ENCODE measurements at regions not wholly inside any gene's neighbourhood (a gene's known extent, or its start where the extent isn't known, plus 50 kb on each side); places are given as distances from the start of the nearest gene placed in this dataset.
"Not testable (repeated sequence)": the region's sequence is repeated elsewhere in the genome, so short reads cannot be mapped to it uniquely, and the experiment has no call there.

DNA sequence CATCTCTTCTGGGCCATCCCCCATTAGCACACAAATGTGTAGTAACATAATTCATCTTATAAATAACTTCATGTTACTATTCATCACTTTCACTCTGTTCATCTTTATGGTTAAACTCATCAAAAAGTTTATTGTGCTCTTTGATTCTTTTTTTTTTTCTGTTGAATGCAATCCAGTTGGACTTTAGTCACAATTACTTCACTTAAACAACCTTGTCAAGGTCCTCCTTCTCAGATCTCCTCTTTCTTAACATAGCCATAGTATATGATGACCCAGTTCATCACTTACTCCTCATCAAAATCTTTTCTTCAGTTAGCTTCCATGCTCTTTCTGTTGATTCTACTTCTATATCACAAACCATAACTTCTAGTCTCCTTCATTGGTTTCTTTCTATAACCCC lies 80.2 kb upstream of the ZC3H15 start:
- no peak for DNase-seq
- TF ChIP-seq GATA1 (IDR thresholded peaks at IDR 0.05; ENCODE audit: low read depth, low read length): no peak
- no peak for TF ChIP-seq POLR2A (IDR thresholded peaks at IDR 0.05; ENCODE audit: low read length)

DNA sequence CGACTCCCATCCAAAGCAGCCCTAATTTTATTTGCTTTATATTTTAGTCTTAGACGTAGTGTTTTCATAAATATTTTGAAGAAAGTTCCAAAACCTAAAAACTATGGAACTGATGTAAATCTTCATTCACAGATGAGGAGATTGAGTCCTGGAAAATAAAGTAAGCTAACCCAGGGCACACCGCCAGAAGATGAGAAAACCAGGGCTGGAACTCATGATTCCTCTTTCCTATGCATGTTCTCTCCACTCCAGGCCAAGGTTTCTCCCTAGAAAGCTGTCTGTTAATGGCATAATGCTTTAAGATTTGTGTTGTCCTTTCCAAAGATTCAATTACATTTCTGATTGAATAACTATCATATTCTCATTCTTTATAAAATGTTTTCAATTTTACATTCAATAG lies 78.4 kb upstream of the ZC3H15 start:
- no peak for DNase-seq
- TF ChIP-seq POLR2A (IDR thresholded peaks at IDR 0.05; ENCODE audit: low read length) (no peak), GATA1 (IDR thresholded peaks at IDR 0.05; ENCODE audit: low read depth, low read length) (no peak)

DNA sequence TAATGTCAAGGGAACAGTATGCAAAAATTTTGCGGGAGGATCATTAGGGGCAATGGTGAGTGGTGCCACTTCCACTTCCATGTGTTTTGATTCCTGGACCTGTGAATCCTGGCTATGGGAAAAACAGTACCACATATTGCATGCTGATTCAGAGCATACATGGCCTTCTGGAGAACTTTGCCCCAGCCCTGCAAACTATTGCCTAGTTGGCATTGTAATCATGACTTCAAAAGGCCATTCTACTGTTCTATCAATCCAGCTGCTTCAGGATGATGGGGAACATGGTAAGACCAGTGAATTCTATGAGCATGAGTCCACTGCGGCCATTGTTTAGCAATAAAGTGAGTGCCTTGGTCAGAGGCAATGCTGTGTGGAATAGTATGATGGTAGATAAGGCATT lies 75.3 kb upstream of the ZC3H15 start:
- TF ChIP-seq GATA1 (IDR thresholded peaks at IDR 0.05; ENCODE audit: low read depth, low read length) (no peak), POLR2A (IDR thresholded peaks at IDR 0.05; ENCODE audit: low read length) (no peak)

DNA sequence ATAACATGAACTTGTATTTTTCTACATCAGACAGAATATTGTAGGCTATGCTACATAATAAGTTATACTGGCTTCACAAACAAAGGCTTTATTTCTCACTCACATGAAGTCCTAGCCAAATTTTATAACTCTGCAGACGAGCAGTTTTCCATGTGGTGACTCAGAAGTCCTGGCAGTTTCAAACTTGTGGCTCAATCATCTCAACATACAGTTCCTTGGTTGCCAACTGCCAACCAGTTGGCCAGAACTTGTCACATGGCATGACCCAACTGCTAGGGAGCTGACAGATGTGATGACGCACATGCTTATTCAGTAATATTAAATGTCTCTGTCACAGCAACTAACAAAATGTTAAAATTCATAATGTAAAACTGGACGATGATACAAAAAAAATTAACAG lies 63.8 kb upstream of the ZC3H15 start:
- no peak for DNase-seq
- TF ChIP-seq POLR2A (IDR thresholded peaks at IDR 0.05; ENCODE audit: low read length) (no peak), GATA1 (IDR thresholded peaks at IDR 0.05; ENCODE audit: low read depth, low read length) (no peak)

More for the DNA sequence above, 75.3 kb upstream of the ZC3H15 start:
- no peak for DNase-seq

DNA sequence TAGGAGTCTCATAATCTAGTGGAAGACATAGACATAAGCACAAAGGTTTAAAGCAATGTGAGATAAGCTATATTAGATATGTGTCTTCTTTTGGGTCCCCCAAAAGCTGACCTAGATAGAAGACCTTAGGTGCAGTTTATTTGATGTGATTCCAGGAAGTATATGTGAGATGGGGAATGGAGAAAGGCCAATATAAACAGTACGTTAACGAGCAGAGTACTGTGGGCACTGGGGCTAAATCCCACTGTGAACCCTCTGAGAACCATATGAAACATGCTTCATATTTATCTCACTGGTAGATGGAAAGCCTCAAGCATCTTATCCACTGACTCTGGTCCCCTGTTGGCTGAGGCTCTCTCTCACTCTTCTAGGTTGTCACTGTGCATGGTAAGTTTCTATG lies 62.6 kb upstream of the ZC3H15 start:
- DNase-seq: no peak
- TF ChIP-seq POLR2A (IDR thresholded peaks at IDR 0.05; ENCODE audit: low read length) (no peak), GATA1 (IDR thresholded peaks at IDR 0.05; ENCODE audit: low read depth, low read length) (no peak)

DNA sequence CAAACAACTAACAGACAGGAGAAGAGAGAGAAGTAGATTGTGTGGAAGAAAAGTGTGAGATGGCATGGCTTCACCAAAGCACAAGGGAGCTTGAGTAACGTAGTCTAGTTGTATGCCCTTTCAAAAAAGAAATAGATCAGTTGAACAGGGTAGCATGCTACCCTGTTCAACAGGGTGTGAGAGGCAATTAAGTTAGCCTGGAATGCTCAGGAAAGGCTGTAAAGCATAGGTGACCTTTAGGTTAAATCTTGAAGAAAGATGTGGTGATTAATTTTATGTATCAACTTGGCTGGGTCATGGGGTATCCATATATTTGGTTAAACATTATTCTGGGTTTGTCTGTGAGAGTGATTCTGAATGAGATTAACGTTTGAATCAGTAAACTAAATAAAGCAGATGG lies 61.8 kb upstream of the ZC3H15 start:
- no peak for DNase-seq
- TF ChIP-seq POLR2A (IDR thresholded peaks at IDR 0.05; ENCODE audit: low read length): no peak
- TF ChIP-seq GATA1 (IDR thresholded peaks at IDR 0.05; ENCODE audit: low read depth, low read length): no peak

DNA sequence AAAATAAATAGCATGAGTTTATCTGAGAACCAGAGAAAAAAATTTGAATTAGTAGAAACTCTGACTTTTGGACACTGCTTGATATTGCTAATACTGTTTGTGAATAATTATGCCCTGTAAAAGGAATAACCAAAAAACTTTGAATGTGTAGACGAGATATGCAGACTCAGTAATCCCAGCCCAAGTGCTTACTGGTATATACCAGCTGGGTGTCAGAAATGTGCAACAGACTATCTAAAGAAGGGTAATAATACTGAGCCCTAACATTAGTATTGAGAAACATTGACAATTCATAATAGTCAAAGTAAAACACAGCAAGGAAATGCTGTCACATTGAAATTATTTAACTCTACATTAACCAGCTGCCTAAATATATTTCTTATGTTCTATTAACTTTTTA lies 60.5 kb upstream of the ZC3H15 start:
- no peak for TF ChIP-seq POLR2A (IDR thresholded peaks at IDR 0.05; ENCODE audit: low read length)
- TF ChIP-seq GATA1 (IDR thresholded peaks at IDR 0.05; ENCODE audit: low read depth, low read length): no peak
- no peak for DNase-seq

DNA sequence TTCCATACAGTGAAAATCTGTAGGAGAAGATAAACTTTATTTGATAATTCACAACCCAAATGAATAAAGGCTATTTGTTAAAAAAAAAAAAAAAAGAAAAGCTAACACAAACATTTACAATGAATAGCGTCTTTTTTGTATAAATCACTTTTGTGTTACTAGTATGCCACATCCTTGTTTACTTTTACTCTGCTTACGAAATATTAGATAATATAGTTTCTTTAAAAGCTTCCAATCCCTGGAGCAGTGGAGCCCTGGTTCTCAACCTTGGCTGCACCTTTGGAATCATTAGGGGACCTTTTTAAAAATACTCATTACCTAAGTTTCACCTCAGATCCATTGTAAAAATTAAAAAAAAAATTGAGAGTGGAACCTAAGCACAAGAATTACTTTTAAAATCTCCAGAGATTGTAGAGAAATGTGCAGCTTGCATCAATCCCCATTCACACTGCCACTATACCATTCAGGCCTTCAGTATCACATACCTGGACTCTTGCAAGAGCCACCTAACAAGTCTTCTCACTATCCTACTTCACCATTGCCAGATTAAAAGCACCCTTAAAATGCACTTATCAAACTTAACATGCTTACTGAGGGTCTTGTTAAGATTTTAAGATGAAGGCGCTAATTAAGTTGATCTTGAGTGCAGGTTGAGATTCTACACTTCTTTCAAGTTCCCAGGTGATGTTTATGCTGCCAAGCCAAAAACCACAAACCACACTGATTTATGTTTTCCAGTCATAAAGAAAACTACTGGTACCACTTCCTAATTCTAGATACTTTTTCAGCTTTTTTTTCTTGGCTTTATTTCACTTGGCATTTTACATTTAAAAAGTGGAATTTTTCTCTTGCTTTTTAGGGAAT lies 59.7 kb upstream of the ZC3H15 start:
- DNase-seq: no peak
- TF ChIP-seq POLR2A (IDR thresholded peaks at IDR 0.05; ENCODE audit: low read length) (no peak), GATA1 (IDR thresholded peaks at IDR 0.05; ENCODE audit: low read depth, low read length) (no peak)

DNA sequence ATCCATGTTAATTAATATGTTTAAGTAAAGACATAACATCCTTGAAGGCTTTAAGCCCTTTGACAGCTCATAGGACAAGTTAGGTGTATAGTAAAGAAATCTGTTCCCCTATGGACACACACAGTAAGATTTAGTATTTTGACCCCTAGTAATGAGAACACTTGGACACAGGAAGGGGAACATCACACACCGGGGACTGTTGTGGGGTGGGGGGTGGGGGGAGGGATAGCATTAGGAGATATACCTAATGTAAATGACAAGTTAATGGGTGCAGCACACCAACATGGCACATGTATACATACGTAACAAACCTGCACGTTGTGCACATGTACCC lies 59.1 kb upstream of the ZC3H15 start:
- DNase-seq: not testable (repeated sequence)

DNA sequence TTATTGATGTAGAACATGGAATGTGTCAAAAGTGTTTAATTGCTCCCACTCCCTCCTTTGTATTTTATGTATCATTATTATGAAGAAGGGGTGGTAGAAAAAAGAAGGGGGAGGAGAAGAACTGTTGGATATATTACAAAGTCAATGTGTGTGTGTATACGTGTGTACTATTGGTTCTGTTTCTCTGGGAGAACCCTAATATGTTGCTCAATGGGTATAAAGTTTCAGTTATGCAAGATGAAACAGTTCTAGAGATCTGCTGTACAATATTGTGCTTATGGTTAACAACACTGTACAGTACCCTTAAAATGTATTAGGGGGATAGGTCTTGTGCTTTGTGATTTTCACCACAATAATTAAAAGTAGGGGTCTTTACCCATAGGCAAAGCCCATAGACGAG lies 58.1 kb upstream of the ZC3H15 start:
- DNase-seq: no peak
- TF ChIP-seq POLR2A (IDR thresholded peaks at IDR 0.05; ENCODE audit: low read length) (no peak), GATA1 (IDR thresholded peaks at IDR 0.05; ENCODE audit: low read depth, low read length) (no peak)

DNA sequence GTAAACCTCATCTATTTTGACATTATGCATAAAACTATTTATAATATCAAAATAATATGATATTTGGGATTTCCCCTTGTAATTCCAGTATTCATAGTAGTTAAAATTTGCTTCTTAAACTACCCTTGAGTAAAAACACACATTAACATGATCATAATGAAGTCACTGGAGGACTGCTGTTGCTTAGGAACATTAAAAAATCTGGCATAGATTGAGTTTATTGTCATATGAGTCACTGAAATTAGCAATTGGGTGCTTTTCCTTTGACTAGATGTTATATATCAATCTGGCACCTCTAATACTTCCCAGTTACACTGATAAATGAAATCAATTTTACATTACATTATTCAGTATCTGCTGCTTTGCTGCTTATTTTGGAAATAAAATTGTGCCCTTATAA lies 57.0 kb upstream of the ZC3H15 start:
- TF ChIP-seq POLR2A (IDR thresholded peaks at IDR 0.05; ENCODE audit: low read length): no peak
- TF ChIP-seq GATA1 (IDR thresholded peaks at IDR 0.05; ENCODE audit: low read depth, low read length): no peak
- DNase-seq: no peak

DNA sequence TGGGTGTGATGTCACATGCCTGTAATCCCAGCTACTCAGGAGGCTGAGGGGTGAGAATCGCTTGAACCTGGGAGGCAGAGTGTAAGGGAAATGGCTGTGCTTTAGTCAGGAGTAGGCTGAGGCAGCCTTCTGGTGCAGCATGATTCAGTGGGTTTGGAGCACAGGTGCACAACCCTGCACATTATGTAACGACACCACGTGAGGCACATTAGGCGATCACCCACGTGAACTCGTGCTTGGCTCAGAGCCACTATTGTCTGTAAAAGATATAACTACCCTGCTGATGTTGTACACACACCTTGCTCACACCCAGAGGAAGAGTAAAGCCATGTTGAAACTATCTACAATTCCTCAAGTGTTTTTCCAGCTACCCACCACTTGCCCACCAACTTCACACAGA lies 54.8 kb upstream of the ZC3H15 start:
- no peak for DNase-seq
- TF ChIP-seq GATA1 (IDR thresholded peaks at IDR 0.05; ENCODE audit: low read depth, low read length): no peak
- TF ChIP-seq POLR2A (IDR thresholded peaks at IDR 0.05; ENCODE audit: low read length): no peak

DNA sequence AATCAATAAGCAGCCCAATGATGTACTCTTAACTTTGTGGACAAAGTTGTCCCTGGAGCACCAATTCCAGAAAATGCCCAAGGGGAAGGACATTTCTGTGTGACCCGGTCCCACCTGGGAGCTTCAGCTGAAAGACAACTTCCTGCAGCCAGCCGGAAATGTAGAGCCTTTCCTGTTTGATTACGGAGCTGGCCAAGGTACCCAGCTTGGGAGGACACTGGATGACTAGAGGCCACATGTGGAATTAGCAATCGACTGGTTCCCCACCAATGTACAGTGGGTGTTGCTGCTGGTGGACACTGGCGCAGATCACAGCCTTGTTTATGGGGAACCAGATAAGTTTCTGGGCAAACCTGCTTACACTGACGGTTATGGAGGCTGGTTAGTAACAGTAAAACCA lies 53.0 kb upstream of the ZC3H15 start:
- TF ChIP-seq POLR2A (IDR thresholded peaks at IDR 0.05; ENCODE audit: low read length) (no peak), GATA1 (IDR thresholded peaks at IDR 0.05; ENCODE audit: low read depth, low read length) (no peak)
- DNase-seq: no peak

DNA sequence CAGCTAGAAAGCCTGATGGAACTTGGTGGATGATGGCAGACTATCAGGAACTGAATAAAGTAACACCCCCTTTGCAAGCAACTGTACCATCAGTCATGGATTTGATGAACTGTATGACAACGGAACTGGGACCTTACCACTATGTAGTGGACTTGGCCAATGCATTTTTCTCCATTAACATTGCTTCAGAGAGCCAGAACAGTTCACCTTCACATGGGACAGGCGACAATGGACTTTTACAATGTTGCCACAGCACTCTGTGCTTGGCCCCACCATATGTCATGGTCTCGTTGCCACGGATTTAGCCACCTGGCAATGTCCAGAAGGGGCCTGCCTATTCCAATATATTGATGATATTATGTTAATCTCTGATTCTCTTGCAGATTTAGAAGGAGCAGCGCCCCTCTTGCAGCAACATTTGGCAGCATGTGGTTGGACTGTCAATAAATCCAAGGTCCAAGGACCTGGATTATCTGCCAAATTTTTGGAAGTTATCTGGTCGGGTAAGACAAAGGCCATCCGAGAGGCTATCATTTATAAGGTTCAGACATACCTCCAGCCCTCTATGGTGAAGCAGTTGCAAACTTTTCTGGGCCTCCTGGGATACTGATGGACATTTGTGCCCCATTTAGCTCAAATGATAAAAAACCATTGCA lies 52.2 kb upstream of the ZC3H15 start:
- TF ChIP-seq POLR2A (IDR thresholded peaks at IDR 0.05; ENCODE audit: low read length) (no peak), GATA1 (IDR thresholded peaks at IDR 0.05; ENCODE audit: low read depth, low read length) (no peak)

More for the DNA sequence above, 52.2 kb upstream of the ZC3H15 start:
- no peak for DNase-seq
